ENCODE measurements at regions not wholly inside any gene's neighbourhood (a gene's known extent, or its start where the extent isn't known, plus 50 kb on each side); places are given as distances from the start of the nearest gene placed in this dataset.

DNA sequence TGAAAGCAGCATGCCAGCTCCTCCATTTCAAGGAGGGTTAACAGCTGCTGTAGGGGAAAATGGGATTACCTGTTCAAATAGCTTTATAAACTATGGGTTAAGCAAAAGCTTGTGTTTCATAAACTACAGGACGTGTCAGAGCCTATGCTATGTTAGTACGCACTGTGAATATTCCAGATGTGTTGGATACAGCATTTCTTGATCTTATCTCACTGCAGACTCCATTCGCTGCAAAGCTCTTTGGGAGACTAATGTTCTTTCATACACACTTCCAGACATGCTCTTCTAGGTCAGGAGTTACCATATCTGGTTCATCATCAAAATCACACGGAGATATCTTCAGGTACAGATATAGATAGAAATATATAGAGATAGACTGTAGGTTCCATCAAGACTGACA lies 281.2 kb upstream of the FAM241A start:
- DNase-seq (ENCODE audit: low spot score): no peak

DNA sequence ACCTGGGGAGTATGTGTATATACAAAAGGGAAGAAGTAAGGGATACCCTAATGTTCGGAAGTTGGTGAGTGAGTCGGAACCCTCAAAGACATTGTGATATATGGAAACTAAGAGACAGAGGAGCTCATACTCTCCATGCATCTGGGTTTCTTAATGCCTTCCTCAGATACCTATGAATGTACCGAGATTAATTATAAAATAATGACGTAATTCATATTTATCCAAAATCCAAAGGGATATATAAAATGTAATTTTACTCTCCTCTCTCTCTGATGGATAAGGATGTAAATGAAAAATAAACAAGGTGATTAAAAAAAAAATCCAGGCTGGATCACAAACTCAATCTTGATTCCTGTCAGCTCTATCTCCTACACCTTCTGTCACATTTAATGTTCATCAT lies 275.9 kb upstream of the FAM241A start:
- no peak for DNase-seq (ENCODE audit: low spot score)

DNA sequence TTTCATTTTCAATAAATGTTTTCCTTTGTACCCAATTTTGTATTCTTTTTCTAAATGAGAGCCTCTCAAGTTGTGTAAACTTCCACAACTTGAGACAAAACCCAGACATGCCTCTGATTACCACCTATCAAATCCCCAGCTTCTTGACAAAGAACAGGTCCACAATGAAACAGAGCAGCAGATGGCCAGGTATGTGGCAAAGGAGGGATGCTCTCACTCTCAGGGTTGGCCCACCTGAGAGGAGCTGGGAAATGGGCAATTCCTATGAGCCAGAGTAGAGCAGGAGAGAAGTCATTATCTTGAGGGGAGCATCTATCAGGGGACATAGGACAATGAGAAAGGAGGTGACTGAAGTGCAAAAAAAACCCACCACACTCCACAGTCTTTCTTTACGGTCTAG lies 273.5 kb upstream of the FAM241A start:
- DNase-seq (ENCODE audit: low spot score): no peak

DNA sequence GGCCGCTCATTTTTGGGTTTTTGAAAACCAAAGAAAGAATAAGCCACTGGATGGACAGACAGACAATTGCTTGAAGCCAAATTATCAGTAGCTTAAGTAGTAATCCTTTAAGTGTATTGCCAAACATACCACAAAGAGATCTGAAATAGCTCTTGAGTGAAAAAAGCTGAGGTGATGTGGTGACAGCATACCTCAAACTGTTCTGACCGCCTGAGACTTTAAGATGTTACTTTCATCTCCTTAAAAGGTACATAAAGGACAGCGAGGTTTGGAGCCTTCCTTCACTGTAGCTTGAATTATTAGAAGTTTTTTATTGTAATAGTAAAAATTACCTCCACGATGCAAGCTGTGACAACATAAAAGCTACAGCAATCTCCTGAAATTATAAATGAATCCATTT lies 271.5 kb upstream of the FAM241A start:
- DNase-seq (ENCODE audit: low spot score): no peak

DNA sequence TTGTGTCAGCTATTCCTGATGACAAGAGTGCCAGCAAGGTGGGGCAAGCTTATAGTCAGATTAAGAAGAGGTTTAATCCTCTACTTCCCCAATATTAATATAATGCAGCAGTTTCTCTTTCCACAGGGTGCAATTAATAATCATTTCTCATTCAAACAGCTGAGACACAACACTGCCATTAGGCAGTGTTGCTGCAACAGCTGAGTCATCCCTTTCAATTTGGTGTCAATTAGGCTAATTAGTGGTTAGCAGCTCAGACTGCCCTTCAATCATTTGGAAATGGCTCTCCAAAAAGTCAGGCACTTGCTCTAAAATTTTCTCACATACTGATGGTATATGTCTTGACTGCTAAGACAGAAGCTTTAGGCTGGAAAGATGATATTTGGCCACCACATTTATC lies 265.7 kb upstream of the FAM241A start:
- no peak for DNase-seq (ENCODE audit: low spot score)

DNA sequence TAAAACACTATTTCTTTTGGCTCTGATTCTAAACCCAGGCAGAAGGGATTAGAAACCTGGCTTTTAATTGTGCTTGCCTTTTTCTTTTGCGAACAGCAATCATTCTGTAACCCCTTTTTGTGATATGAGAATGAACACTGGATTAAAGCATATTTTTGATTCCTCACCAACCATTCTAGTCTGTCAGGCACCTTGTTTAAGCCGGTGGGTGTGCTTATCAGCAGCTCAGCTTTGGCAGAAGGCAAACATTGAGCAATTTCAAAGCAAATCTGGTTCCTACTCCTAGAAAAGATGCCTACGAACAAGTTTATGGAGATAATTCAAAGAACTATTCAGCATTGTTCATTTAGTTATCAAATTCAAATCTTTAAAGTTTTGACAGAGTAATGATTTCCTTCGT lies 265.1 kb upstream of the FAM241A start:
- DNase-seq (ENCODE audit: low spot score): no peak

DNA sequence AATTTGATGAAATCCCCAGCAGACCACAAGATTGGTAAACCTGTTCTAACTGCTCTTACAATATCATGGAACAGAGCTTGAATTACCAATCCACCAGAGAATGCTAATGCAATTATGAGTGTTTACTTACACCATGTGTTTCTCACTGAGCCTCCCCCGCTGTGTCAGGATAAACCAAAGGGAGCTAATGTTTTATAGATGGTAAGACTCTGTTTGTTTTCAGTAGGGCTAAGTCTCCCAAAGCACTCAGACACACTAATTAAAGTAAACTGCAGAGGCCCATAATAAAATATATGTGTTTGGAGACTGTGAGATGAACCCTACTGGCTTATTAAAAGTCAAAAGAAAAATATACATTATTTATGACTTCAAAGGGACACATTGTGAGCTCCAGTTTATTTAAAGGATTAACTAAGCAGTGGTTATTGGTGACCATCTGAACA lies 261.7 kb upstream of the FAM241A start:
- DNase-seq (ENCODE audit: low spot score): no peak

DNA sequence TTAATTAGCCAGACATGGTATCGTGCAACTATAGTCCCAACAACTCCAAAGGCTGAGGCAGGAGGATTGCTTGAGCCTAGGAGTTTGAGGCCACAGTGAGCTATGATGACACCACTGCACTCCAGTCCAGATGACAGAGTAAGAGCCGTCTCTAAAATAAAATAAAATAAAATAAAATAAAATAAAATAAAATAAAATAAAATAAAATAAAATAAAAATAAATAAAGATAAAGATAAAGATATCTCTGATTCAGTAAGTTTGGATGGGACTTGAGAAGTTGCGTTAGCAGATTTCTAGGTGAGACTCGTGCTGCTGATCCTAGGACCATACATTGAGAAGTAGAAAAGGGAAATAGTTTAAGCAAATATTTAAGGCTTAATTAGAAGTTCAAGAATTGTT lies 254.8 kb upstream of the FAM241A start:
- DNase-seq (ENCODE audit: low spot score): no peak

DNA sequence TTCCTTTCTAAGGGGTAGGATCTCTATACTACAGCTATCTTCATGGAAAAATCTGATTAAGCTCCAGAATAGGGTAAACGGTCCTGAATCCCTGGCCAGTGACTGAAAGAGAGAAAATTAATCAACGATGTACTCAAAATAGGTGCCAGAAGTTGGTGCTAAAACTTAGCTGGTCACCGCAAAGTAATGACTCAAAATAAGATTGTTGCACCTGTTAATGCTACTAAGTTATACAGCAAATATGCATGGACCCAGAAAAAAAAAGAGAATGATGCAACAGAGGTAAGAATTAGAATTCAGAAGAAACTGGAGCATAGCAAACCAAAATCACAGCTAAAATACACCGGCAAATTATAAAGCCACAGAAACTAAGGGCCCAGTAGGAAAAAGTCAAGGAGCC lies 239.7 kb upstream of the FAM241A start:
- no peak for DNase-seq (ENCODE audit: low spot score)

DNA sequence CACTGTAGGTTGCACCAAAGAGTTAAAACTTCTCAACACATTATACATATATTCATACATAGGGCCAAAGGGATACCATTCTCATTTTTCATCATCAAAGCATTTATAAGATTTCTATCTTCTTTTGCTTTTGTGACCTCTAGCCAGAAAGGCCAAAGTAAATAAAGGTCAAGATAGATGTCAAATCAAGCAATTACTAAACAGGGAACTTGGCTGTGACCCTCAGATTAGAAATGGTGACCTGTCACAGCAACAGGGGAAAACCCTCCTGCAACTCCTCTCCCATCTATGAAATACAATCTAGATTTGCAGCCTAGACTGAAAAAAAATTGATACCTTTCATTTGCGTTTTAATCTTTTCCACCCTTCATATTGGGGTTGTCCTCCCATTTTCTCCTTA lies 225.6 kb upstream of the FAM241A start:
- DNase-seq (ENCODE audit: low spot score): no peak

DNA sequence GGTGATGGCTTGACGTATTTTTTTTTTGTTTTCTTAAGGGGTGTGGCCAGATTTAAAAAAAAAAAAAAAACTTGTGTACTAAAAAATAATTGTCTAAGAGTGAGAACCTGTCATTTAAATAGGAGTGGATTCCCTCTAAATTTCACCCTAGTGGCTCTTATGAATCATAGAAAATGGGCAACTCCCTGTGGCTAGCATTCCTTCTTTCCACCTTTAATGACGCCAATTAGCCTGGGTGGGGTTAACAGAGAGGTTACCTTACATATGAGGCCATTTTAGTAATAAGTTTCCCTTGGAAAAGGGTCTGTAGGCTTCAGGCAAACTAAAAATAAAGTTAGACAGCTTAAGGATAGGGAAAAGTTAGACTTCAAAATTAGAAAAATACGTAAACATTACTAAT lies 223.5 kb upstream of the FAM241A start:
- no peak for DNase-seq (ENCODE audit: low spot score)

DNA sequence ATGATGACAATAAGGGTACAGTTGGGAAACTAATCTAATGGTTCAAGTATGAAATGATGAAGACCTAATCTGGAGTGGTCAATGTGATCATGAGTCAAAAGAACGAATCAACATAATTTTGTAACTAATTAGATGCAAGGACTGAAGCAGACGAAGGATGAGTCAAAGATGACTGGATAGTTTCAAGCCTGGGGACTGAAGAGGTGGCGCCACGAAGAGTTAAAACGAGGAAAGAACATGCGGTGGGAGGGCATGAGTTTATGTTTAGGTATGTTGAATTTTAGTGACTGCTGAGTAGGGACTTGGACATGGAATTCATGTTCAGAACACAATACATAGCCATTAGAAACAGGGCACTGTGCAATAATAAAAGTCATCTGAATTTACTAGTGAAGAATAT lies 221.5 kb upstream of the FAM241A start:
- DNase-seq (ENCODE audit: low spot score): no peak

DNA sequence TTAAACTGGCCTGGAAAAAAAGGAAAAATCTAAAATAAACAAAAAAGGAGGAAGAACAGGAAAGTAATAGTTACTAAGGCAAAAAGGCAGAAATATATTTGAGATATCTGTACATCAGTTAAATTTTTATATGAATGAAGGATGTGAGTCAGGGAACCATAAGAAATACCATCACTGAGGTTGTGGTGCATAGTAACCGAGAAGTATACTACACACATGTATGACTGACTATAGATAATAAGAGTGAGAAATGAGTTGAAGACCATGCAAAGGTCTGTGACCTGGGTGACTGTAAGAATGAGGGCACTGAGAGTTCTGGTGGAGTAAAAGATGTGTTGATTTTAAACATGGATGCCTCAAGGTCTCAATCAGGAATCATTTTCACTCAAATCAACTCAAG lies 220.6 kb upstream of the FAM241A start:
- DNase-seq (ENCODE audit: low spot score): no peak

DNA sequence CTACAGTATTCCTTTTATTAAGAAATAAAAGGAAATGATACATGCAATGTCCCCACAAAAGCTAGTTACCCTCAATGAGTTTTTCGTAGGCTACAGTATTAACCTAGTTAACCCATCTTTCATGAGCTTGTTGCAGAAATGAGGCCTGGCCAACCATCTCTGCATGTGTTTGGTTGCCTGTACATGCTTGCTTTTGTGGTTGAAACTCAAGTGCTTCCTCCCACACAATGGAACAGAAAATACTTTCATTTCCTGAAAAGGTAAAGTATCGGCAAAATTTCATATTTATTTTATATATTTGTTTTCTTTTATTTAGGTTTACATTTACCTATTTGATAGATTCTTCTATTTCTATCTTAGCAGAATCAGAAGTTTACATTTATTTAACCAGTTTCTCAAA lies 214.6 kb upstream of the FAM241A start:
- no peak for DNase-seq (ENCODE audit: low spot score)

DNA sequence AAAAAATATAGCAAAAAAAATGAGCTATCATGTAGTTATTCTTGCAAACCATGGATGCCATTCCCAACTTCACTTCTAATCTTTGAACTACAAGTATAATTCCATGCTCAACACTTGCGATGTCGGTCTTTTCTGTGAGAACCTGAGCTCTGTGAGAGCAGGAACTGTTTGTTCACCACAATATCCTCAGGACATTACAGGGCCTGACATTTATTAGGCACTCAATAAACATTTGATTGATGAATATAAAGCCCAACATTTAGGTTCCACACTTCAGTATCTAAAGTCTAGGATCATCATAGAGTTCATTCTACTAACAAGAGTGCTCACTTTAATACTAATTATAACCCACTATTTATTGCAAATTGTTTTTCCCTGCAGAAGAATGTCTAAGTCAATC lies 211.6 kb upstream of the FAM241A start:
- no peak for DNase-seq (ENCODE audit: low spot score)

DNA sequence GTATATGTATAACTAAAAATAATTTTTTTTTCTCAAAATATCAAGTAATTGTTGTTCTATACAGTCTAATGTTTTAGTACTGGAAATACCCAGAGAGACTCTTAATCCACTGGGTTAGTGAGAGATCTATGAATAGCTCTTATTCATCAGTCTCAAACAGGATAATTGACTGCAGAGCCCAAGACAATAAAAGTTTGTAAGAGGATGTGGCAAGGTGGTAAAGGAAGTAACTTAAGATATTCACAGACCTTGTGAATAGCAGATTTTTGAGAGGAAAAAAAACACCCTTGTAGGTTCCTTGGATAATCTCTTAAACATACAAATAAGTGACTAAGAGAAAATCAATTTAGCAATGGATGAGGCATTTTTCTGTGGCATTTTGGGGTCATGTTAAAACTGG lies 210.9 kb upstream of the FAM241A start:
- DNase-seq (ENCODE audit: low spot score): no peak

DNA sequence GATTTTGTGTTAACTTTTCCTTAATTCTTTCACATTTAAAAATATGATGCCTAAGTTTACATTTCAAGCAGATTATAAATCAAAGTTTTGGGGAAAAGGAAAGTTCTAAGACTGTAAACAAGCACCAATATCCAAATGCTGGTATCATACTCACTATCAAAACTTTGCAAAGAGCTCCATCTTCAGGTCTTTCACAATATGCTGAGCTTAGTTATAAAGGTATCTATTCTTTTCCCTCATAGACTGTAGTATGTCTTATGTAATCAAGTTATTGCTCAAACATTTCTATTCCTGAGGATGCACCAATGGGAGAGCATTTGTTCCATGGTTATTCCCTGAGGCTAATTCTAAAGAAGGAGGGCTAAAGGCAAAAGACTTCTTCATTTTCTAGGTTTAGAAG lies 207.9 kb upstream of the FAM241A start:
- no peak for DNase-seq (ENCODE audit: low spot score)

DNA sequence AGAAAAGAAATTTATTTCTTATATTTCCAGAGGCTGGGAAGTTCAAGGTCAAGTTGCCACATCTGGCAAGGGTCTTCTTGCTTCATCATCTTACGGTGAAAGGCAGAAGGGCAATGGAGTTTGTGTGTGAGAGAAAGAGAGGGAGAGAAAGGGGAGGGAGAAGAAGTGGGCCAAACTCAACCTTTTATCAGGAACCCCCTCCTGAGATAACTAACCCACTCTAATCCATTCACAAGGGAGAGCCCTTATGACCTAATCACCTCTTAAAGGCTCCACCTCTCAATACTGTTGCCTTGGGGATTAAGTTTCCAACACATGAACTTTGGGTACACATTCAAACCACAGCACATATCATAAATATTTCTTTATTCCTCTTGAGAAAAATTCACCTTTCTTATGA lies 203.3 kb upstream of the FAM241A start:
- no peak for DNase-seq (ENCODE audit: low spot score)

DNA sequence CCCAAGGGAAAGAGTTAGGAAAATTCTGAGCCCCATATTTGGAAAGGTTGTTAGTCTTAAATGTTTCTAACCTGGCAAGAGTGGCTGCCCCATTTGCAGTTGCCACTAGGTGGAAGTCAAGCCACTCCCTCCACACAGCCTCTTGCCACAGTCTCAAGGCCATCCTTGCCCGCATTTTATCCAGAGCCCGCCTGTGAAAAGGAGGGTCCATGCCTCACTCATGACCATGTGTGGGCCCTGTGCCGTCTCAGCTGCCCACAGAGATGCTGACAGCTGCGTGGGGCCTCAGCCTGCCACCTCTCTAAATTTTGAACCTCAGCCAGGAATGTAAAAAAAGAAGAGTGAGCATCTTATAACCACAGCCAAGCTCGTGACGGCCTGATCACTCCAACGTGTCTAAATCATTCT lies 201.5 kb upstream of the FAM241A start:
- peak; percentile 28 for DNase-seq (ENCODE audit: low spot score)

DNA sequence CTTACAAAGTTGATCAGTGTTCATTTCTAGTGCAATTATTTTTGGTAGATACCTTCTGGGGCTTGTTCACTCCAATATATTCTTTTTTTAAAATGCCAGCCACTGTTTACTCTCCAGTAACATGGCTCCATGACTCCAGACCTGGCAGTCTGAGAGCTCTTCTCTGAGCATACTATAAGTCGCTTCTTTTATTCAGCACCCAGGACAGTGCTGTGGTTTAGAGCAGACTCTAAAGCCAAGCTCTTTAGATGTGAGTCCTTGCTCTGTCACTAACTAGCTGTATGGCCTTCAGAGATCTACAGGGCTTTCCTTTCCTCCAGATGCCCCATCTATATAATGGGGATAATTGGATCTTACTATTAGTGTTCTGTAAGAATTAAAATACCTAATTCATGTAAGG lies 200.2 kb upstream of the FAM241A start:
- DNase-seq (ENCODE audit: low spot score): no peak

DNA sequence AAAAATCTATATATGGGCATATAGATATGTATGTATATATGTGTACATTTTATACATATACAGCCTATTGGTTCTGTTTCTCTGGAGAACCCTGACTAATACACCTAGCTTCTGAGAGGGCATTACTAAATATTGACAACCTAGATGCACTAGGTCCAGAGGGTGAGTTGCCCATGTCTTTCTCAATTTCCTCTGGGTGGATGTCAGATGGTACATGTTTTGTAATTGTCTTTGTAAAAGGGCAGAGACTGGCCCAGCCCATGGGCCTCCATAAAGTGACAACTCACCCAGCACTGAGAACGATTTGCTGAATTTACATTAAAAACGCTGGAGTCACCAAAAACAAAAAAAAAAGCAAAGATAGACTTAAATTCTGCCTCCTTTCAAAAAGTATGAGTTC lies 198.5 kb upstream of the FAM241A start:
- no peak for DNase-seq (ENCODE audit: low spot score)

DNA sequence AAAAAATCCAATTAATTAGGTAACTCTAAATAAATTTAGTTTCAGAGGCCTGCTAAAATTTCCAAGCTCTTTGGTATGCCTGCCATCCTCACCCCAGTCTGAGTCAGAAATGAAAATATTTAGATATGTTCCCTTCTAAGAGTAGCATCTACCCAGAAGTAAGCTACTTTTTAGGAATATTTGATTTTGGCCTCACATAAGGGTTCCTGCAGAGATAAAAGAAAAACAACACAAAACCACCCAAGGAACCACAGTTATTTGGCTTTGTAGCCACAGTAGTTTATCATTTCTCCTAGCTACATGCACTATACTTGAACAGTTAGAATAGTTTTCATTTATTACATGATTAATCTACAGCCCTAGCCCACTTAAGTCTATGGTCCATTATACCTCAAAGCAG lies 192.6 kb upstream of the FAM241A start:
- DNase-seq (ENCODE audit: low spot score): no peak

DNA sequence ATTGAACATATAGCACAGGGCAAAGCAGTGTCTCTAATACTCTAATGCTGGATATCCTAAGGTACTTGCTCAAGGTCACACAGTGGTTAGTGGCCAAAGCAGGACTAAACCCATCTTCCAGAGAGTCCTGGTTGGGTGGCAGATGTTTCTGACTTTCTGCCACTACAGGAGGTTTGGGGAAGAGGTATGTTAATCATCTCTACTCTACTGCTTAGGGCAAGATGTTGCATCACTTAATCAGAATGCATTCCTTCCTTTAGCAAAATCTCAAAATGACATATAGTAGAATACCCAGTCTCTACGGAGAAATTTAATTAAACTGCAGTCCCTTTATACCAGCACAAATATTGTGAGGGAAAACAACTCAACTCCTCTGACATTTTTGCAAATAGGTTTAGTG lies 190.7 kb upstream of the FAM241A start:
- no peak for DNase-seq (ENCODE audit: low spot score)

DNA sequence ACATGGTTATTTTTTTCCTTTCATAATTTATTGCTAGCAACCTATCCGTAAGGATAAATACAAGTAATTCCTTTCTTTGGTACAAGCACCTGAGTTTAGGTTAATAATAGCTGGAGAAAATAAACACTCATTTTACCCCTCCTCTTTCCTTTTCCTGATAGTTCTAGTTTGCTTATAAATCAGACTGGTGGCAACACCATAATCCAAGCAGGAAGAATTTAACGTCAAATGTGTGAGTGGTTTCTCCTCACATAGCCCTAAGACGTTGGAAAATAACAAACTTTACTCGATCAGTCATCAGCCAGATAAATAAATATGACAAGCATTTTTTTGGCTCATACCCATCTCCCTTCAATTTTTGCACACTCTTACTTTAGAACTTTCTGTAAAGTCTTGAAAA lies 190.3 kb upstream of the FAM241A start:
- DNase-seq (ENCODE audit: low spot score): no peak

DNA sequence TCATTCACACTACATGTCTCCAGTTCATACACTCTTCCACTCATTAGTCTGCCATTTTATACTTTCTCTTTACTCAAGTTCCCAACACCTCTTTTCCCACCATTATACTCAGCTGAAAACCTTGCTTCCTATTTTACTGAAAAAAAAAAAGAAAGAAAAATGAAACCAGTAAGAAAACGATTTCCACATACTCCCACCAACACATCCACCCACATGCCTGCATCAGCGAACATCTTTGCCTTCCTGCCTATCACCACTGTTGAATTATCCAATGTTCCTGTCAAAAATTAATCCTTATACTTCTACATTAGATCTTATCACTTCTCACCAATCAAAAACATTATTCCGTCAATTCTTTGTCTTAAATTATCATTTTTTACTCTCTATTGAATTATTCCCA lies 188.1 kb upstream of the FAM241A start:
- no peak for DNase-seq (ENCODE audit: low spot score)
